ENCODE measurements at regions not wholly inside any gene's neighbourhood (a gene's known extent, or its start where the extent isn't known, plus 50 kb on each side); places are given as distances from the start of the nearest gene placed in this dataset.

DNA sequence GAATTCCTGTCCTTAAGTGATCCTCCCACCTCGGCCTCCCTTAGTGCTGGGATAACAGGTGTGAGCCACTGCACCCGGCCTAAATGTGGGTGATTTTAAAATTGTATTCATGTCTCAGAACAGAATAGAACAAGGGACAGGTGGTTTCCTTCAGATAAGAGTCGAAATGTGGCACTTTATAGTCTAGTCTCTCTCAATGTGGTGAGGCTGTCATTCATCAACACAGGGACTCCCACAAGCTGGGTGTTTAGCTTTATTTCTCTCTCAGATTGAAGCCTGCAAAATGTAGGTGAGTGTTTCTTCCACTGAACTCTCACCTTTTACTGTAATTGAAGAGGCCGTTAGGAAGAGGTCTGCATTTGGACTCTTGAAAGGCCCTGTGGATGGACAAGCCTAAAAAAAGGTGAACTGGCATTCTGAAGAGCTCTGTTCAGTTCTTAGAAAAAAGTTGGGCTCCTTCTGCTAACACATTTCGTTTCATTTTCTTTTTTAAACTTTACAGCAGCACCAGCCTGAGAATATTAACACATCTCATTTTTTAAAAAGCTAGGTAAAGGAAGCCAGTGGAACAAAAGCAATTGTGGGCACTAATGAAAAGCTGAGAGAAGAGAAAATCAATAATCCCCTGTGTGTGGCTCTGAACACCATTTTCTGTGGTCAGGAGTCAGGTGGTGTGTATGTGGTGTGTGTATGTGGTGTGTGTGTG lies 126.2 kb upstream of the SLC28A3 start:
- H3K4me3 ChIP-seq (ENCODE audit: low read depth, low read length): no peak overlapping the region
- TF ChIP-seq, protein P1, sequence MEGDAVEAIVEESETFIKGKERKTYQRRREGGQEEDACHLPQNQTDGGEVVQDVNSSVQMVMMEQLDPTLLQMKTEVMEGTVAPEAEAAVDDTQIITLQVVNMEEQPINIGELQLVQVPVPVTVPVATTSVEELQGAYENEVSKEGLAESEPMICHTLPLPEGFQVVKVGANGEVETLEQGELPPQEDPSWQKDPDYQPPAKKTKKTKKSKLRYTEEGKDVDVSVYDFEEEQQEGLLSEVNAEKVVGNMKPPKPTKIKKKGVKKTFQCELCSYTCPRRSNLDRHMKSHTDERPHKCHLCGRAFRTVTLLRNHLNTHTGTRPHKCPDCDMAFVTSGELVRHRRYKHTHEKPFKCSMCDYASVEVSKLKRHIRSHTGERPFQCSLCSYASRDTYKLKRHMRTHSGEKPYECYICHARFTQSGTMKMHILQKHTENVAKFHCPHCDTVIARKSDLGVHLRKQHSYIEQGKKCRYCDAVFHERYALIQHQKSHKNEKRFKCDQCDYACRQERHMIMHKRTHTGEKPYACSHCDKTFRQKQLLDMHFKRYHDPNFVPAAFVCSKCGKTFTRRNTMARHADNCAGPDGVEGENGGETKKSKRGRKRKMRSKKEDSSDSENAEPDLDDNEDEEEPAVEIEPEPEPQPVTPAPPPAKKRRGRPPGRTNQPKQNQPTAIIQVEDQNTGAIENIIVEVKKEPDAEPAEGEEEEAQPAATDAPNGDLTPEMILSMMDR (IDR thresholded peaks at IDR 0.05; ENCODE audit: control insufficient read depth, extremely low read depth, insufficient read depth): no peak
- no peak for DNase-seq (ENCODE audit: low read depth)

DNA sequence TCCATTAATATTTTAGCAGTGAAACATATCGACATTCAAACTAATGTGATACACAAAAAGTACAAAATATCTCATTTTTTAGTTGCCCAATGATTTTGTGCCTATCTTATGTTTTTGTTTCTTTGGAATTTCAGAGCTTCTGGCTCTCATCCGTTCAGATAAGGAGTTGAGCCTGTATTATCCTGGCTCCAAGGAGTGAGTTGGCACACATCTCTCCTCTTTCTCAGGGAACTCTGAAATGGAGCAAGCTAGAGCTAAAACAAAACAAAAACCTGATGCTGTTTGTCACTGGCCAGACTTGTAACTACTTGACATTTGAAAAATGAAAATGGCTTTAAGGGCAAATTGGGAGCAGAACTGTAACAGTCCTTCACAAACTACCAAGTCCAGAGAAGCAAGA lies 131.3 kb upstream of the SLC28A3 start:
- DNase-seq (ENCODE audit: low read depth): no peak
- no peak overlapping the region for H3K4me3 ChIP-seq (ENCODE audit: low read depth, low read length)
- TF ChIP-seq, protein P1 (IDR thresholded peaks at IDR 0.05; ENCODE audit: control insufficient read depth, extremely low read depth, insufficient read depth): no peak

DNA sequence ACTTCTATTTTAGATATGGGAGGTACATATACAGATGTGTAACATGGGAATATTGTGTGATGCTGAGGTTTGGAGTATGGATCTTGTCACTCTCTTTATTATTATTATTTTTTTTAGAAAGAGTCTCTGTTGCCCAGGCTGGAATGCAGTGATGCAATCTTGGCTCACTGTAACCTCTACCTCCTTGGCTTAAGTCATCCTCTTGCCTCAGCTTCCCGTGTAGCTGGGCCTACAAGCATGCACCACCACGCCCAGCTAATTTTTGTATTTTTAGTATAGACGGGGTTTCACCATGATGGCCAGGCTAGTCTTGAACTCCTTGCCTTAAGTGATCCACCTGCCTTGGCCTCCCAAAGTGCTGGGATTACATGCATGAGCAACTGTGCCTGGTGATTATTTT lies 138.4 kb upstream of the SLC28A3 start:
- H3K4me3 ChIP-seq (ENCODE audit: low read depth, low read length): no peak overlapping the region
- TF ChIP-seq, protein P1 (IDR thresholded peaks at IDR 0.05; ENCODE audit: control insufficient read depth, extremely low read depth, insufficient read depth): no peak
- DNase-seq (ENCODE audit: low read depth): no peak

DNA sequence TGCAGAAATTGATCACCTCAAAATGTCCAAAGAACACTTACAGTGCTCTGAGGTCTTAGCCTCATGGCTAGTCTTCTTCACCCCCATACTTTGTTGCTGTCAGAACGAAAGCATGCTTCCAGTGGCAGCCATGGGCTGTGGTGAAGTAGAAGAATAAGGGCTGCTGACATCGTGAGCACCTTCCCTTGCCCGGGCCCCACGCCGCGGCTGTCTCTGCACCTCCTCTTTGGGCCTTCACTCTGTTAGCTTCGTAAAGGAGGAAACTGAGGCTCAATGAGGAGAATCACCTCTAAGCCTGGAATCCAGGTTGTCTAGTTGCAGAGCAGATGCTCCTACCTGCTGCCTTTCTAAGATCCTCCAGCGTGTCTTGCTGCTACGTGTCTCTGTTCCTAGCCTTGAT lies 139.5 kb upstream of the SLC28A3 start:
- no peak overlapping the region for H3K4me3 ChIP-seq (ENCODE audit: low read depth, low read length)
- DNase-seq (ENCODE audit: low read depth): no peak
- TF ChIP-seq, protein P1 (IDR thresholded peaks at IDR 0.05; ENCODE audit: control insufficient read depth, extremely low read depth, insufficient read depth): no peak

DNA sequence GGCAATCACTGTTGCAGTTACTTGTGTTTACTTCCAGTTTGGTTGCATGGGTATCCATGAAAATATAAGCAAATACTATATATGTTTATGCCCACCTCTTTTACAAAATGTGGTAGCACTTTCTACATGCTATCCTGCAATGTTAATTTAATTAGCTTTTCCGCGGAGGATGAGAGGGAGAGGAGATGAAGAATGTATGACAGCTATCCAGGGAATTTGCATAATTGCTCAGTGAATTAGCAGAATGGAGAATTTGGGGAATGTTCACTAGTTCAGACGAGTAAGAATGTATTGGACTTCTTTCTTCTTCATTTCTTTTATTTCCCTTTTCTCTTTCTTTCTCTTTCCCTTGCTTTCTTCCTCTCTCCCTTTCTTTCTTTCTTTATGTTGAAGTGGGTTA lies 140.7 kb upstream of the SLC28A3 start:
- TF ChIP-seq, protein P1 (IDR thresholded peaks at IDR 0.05; ENCODE audit: control insufficient read depth, extremely low read depth, insufficient read depth): no peak
- no peak overlapping the region for H3K4me3 ChIP-seq (ENCODE audit: low read depth, low read length)

DNA sequence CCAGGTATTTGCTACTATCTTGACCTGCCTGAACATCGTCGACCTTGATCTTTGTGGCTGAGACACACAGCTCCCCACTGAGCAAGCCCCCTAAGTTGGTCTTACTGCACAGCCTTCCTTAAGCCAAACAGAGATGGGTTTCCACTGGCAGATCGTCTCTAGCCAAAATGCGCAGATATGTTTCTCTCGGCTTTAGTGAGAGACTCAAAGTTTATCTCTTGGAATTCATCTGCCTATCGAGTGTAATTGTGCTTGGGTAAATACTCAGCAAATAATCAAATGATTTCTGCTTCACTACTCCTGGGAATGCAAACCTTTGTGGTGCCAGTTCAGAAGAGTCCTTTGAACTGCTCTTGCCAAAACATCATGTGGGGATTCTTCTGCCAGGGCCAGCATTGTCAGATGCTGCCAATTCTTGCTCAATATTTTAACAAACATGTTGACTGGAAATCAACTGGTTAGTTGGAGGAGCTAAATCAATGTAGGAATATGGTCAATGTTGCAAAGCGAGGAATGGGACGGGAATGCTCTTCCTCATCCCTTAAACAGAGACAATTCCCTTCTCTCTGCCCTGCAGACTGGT lies 141.2 kb upstream of the SLC28A3 start:
- DNase-seq (ENCODE audit: low read depth): no peak
- TF ChIP-seq, protein P1 (IDR thresholded peaks at IDR 0.05; ENCODE audit: control insufficient read depth, extremely low read depth, insufficient read depth): no peak
- no peak overlapping the region for H3K4me3 ChIP-seq (ENCODE audit: low read depth, low read length)

More for the DNA sequence above, 140.7 kb upstream of the SLC28A3 start:
- DNase-seq (ENCODE audit: low read depth): no peak

DNA sequence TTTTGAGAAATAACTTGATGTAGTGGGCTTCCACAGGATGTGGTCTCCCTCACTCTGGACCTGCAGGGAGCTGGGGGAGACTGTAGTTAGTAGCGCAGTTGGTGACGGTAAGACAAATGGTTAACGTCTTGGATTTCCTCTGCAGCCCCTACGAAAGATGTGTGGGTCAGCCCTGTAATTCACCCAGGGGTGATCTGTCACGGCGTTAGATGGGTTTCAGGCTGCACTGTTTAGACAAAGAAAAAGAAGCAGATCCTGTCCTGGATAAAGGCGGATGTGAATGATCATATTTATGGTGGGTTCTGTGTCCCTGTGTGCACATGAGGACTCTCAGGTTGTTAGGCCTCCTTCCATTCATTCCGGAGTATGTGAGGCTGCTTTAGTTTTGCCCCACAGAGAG lies 142.0 kb upstream of the SLC28A3 start:
- TF ChIP-seq, protein P1 (IDR thresholded peaks at IDR 0.05; ENCODE audit: control insufficient read depth, extremely low read depth, insufficient read depth): no peak
- no peak overlapping the region for H3K4me3 ChIP-seq (ENCODE audit: low read depth, low read length)

More for the DNA sequence above, 142.0 kb upstream of the SLC28A3 start:
- DNase-seq (ENCODE audit: low read depth): no peak
